H1 (cell line): ENCODE measurements at regions not wholly inside any gene's neighbourhood (a gene's known extent, or its start where the extent isn't known, plus 50 kb on each side); places are given as distances from the start of the nearest gene placed in this dataset.

Source experiments
- CTCF ChIA-PET: fragments of 300-600 bp; sonication (Branson Sonifier 250); formaldehyde crosslinking; loops from one replicate; lab custom pipeline; 2021; ENCODE audit not compliant: partially characterized antibody; lab: Charles Lee
- POLR2A ChIA-PET: fragments of 300-600 bp; sonication (Branson Sonifier 250); formaldehyde crosslinking; loops from one replicate; lab custom pipeline; 2021; ENCODE audit warnings: inconsistent platforms; ENCODE audit not compliant: partially characterized antibody; lab: Charles Lee
- DNase-seq, 2 experiments: peaks; one replicate each; pipeline versions ENCODE4 v3.0.0 to v3.0.0-alpha.2; 2010 to 2022; ENCODE audit warnings: low spot score in 2 of 2, low read depth in 1 of 2, mixed read lengths in 1 of 2
- FAIRE-seq: peaks from 2 replicates; lab custom pipeline; 2011; peaks lifted over from hg19 to GRCh38; lab: Jason Lieb, UNC
- H2AFZ ChIP-seq: 2 replicates; pipeline ENCODE4 v1.8.1; 2012; ENCODE audit warnings: low read length, inconsistent platforms
- H2AK5ac ChIP-seq: 2 replicates; pipeline ENCODE4 v1.6.1; 2013; ENCODE audit warnings: low read depth, low read length
- H2BK120ac ChIP-seq: replicated peaks from 2 replicates; pipeline ENCODE3; 2013; ENCODE audit warnings: low read depth, low read length, inconsistent platforms
- H2BK12ac ChIP-seq: 2 replicates; pipeline ENCODE4 v1.6.1; 2013; ENCODE audit warnings: low read depth, low read length
- H2BK15ac ChIP-seq: 2 replicates; pipeline ENCODE4 v1.6.1; 2013; ENCODE audit warnings: low read length
- H2BK20ac ChIP-seq: 2 replicates; pipeline ENCODE4 v1.6.1; 2013; ENCODE audit warnings: low read length
- H2BK5ac ChIP-seq: 2 replicates; pipeline ENCODE4 v1.6.1; 2013; ENCODE audit warnings: low read depth, low read length
- H3K14ac ChIP-seq: 2 replicates; pipeline ENCODE4 v1.6.1; 2013; ENCODE audit warnings: inconsistent platforms; ENCODE audit not compliant: insufficient read length
- H3K18ac ChIP-seq: 2 replicates; pipeline ENCODE4 v1.6.1; 2013; ENCODE audit warnings: low read length; ENCODE audit errors: extremely low read depth
- H3K23ac ChIP-seq: 2 replicates; pipeline ENCODE4 v1.6.1; 2013; ENCODE audit warnings: inconsistent platforms; ENCODE audit not compliant: insufficient read length
- H3K23me2 ChIP-seq: 2 replicates; pipeline ENCODE4 v1.6.1; 2013; ENCODE audit warnings: low read depth, low read length
- H3K27ac ChIP-seq: 2 replicates; pipeline ENCODE4 v1.6.1; 2011; ENCODE audit warnings: low read depth, low read length, inconsistent platforms
- H3K27me3 ChIP-seq, 4 experiments: replicated peaks in 1 of 4; 1 replicate in 1 of 4; 2 replicates in 3 of 4; pipeline versions ENCODE4 v1.6.1 to v1.8.1; 2011 to 2013; ENCODE audit warnings: low read length in 3 of 4, mild to moderate bottlenecking in 3 of 4, inconsistent platforms in 2 of 4, mixed read lengths in 2 of 4, moderate library complexity in 1 of 4; ENCODE audit not compliant: control insufficient read depth in 3 of 4, insufficient read depth in 3 of 4; ENCODE audit errors: extremely low read depth in 1 of 4
- H3K36me3 ChIP-seq, 4 experiments: 2 replicates each; pipeline versions ENCODE4 v1.6.1 to v1.8.1; 2011 to 2013; ENCODE audit warnings: mild to moderate bottlenecking in 4 of 4, low read length in 3 of 4, moderate library complexity in 2 of 4, control low read depth in 1 of 4, inconsistent platforms in 1 of 4; ENCODE audit not compliant: insufficient read depth in 4 of 4, control insufficient read depth in 2 of 4
- H3K4ac ChIP-seq: replicated peaks from 2 replicates; pipeline ENCODE3; 2013; ENCODE audit warnings: low read length, low read depth, mixed read lengths, inconsistent platforms; ENCODE audit not compliant: insufficient read length
- H3K4me1 ChIP-seq, 4 experiments: replicated peaks in 1 of 4; 1 replicate in 1 of 4; 2 replicates in 3 of 4; pipeline versions ENCODE4 v1.6.1 to v1.8.1; 2011 to 2013; ENCODE audit warnings: low read length in 3 of 4, inconsistent platforms in 2 of 4, mixed read lengths in 1 of 4; ENCODE audit not compliant: insufficient read depth in 4 of 4, control insufficient read depth in 3 of 4
- H3K4me2 ChIP-seq, 2 experiments: 2 replicates each; pipeline versions ENCODE4 v1.6.1 to v1.8.1; 2011 to 2013; ENCODE audit warnings: low read depth in 2 of 2, low read length in 2 of 2, control low read depth in 1 of 2, inconsistent platforms in 1 of 2, mild to moderate bottlenecking in 1 of 2; ENCODE audit not compliant: insufficient read depth in 1 of 2
- H3K4me3 ChIP-seq, 4 experiments: fragments of 200-600, 300-600 bp in 1 of 4; sonication (generic), shearing (Covaris generic), sonication (Bioruptor Twin) in 1 of 4; 2 replicates each; pipeline versions ENCODE4 v1.5.1 to v1.8.1; 2011 to 2016; ENCODE audit warnings: low read length in 4 of 4, low read depth in 3 of 4, control low read depth in 2 of 4, inconsistent platforms in 2 of 4, mild to moderate bottlenecking in 2 of 4, mixed read lengths in 1 of 4, moderate library complexity in 1 of 4; ENCODE audit not compliant: insufficient read depth in 2 of 4; ENCODE audit errors: extremely low read depth in 1 of 4
- H3K56ac ChIP-seq: replicated peaks from 2 replicates; pipeline ENCODE3; 2013; ENCODE audit warnings: low read depth, mild to moderate bottlenecking, mixed read lengths, low read length, inconsistent platforms; ENCODE audit not compliant: insufficient read length
- H3K79me1 ChIP-seq: 2 replicates; pipeline ENCODE4 v1.6.1; 2013; ENCODE audit warnings: low read depth, low read length, control low read depth
- H3K79me2 ChIP-seq, 2 experiments: 2 replicates each; pipeline versions ENCODE4 v1.6.1 to v1.8.1; 2012 to 2013; ENCODE audit warnings: low read length in 2 of 2, mild to moderate bottlenecking in 2 of 2, inconsistent platforms in 1 of 2; ENCODE audit not compliant: insufficient read depth in 2 of 2, control insufficient read depth in 1 of 2
- H3K9ac ChIP-seq, 4 experiments: replicated peaks in 1 of 4; 1 replicate in 1 of 4; 2 replicates in 3 of 4; pipeline versions ENCODE4 v1.6.1 to v1.8.1; 2011 to 2013; ENCODE audit warnings: low read depth in 3 of 4, low read length in 3 of 4, control low read depth in 2 of 4, mild to moderate bottlenecking in 2 of 4, moderate library complexity in 2 of 4, inconsistent platforms in 1 of 4; ENCODE audit errors: extremely low read depth in 1 of 4
- H3K9me3 ChIP-seq, 2 experiments: 2 replicates each; pipeline versions ENCODE4 v1.6.1 to v1.8.1; 2012 to 2013; ENCODE audit warnings: mild to moderate bottlenecking in 2 of 2, moderate library complexity in 2 of 2, control low read depth in 1 of 2, inconsistent platforms in 1 of 2, low read depth in 1 of 2, low read length in 1 of 2, mixed read lengths in 1 of 2; ENCODE audit not compliant: insufficient read depth in 2 of 2
- H4K20me1 ChIP-seq, 2 experiments: replicated peaks in 1 of 2; 2 replicates each; pipeline versions ENCODE3 to v1.8.1; 2011 to 2013; ENCODE audit warnings: inconsistent platforms in 2 of 2, low read length in 2 of 2, mild to moderate bottlenecking in 1 of 2; ENCODE audit not compliant: insufficient read depth in 2 of 2, control insufficient read depth in 1 of 2
- H4K5ac ChIP-seq: 2 replicates; pipeline ENCODE4 v1.6.1; 2013; ENCODE audit warnings: low read length, low read depth, mixed read lengths, inconsistent platforms; ENCODE audit not compliant: insufficient read length
- H4K8ac ChIP-seq: 2 replicates; pipeline ENCODE4 v1.8.0; 2013; ENCODE audit warnings: mild to moderate bottlenecking, moderate library complexity, low read length, inconsistent platforms; ENCODE audit not compliant: insufficient read depth; ENCODE audit errors: extremely low read depth
- H4K91ac ChIP-seq: replicated peaks from 2 replicates; pipeline ENCODE3; 2013; ENCODE audit warnings: low read length, mixed read lengths, inconsistent platforms; ENCODE audit not compliant: insufficient read length
- ASH2L ChIP-seq: fragments of 200-600, 300-600 bp; sonication (generic); IDR thresholded peaks from one replicate; pipeline ENCODE4 v1.7.1; 2017; ENCODE audit warnings: low read length
- BCL11A ChIP-seq, 2 experiments: IDR thresholded peaks; one replicate each; pipeline ENCODE4 v1.6.1; 2011; ENCODE audit warnings: low read depth in 2 of 2, low read length in 2 of 2, mild to moderate bottlenecking in 2 of 2
- CBX8 ChIP-seq: fragments of 300-800, 300-1000 bp; sonication (generic); IDR thresholded peaks from 2 replicates; pipeline ENCODE4 v1.7.1; 2016; ENCODE audit warnings: low read depth, low read length, borderline replicate concordance
- GTF2F1 ChIP-seq: IDR thresholded peaks from 2 replicates; pipeline ENCODE4 v1.6.1; 2012; ENCODE audit warnings: low read depth, low read length, improper control_type of control experiment, borderline replicate concordance
- KDM1A ChIP-seq: fragments of 200-600, 300-600 bp; sonication (generic); IDR thresholded peaks from 2 replicates; pipeline ENCODE4 v1.7.1; 2016; ENCODE audit warnings: mild to moderate bottlenecking, low read length, borderline replicate concordance
- NRF1 ChIP-seq: IDR thresholded peaks from 2 replicates; pipeline ENCODE4 v1.6.1; 2011; ENCODE audit warnings: mild to moderate bottlenecking, low read depth, low read length, improper control_type of control experiment
- SP2 ChIP-seq: IDR thresholded peaks from 2 replicates; pipeline ENCODE4 v1.6.1; 2012; ENCODE audit warnings: mild to moderate bottlenecking, low read length, inconsistent platforms
- SUZ12 ChIP-seq: fragments of 200-600 bp; sonication (generic); IDR thresholded peaks from 2 replicates; pipeline ENCODE4 v1.6.1; 2012; ENCODE audit warnings: mild to moderate bottlenecking, inconsistent platforms, low read length, moderate library complexity, mixed read lengths
- WGBS, 2 experiments: shearing (Covaris generic) in 1 of 2; methylation state at CpG; one replicate each; pipeline versions ENCODE4 v1.1.6 to v1.1.7; 2013 to 2015; ENCODE audit warnings: low lambda C conversion rate in 2 of 2, mixed read lengths in 2 of 2, inconsistent platforms in 1 of 2, low coverage in 1 of 2, missing lambda C conversion rate in 1 of 2; ENCODE audit not compliant: insufficient replicate concordance in 2 of 2, insufficient coverage in 1 of 2, insufficient read length in 1 of 2; ENCODE audit errors: extremely low coverage in 1 of 2, missing lambda C conversion rate in 1 of 2; 5-methylcytosine and 5-hydroxymethylcytosine counted together
- TF ChIP-seq, protein P1 (sequence below): IDR thresholded peaks from 2 replicates; pipeline ENCODE4 v1.6.1; 2012; ENCODE audit warnings: inconsistent platforms

GRCh38 chr11:96530473-96530872 lies 140.7 kb downstream of the JRKL start:
- Histone ChIP-seq H2AK5ac (no peak overlapping the region), H2BK120ac (no peak overlapping the region), H3K56ac (no peak overlapping the region), H3K27me3 (no peaks in the 10 kb centered on the region), H3K4me3 (no peak overlapping the region), H2AFZ (no peak overlapping the region), H2BK12ac (no peak overlapping the region), H3K4me1 (no peaks in the 10 kb centered on the region), H3K14ac (no peak overlapping the region), H3K79me1 (no peaks in the 10 kb centered on the region), H4K5ac (no peak overlapping the region), H3K9me3 (0 out of 4 replicates have a peak, but pooled peaks cover 0 to 2% of the 10 kb centered on the region in 2 experiments), H2BK15ac (no peak overlapping the region), H4K91ac (no peak overlapping the region), H3K79me2 (no peaks in the 10 kb centered on the region), H3K4me2 (no peak overlapping the region), H4K8ac (no peak overlapping the region), H4K20me1 (no peaks in the 10 kb centered on the region), H3K36me3 (no peaks in the 10 kb centered on the region), H2BK20ac (no peak overlapping the region), H3K23ac (no peak overlapping the region), H3K27ac (no peak overlapping the region), H2BK5ac (no peak overlapping the region)
- FAIRE-seq: no peak
- CTCF ChIA-PET: no interaction called here
- no peak for DNase-seq
- TF ChIP-seq, protein P1, sequence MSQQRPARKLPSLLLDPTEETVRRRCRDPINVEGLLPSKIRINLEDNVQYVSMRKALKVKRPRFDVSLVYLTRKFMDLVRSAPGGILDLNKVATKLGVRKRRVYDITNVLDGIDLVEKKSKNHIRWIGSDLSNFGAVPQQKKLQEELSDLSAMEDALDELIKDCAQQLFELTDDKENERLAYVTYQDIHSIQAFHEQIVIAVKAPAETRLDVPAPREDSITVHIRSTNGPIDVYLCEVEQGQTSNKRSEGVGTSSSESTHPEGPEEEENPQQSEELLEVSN: no peak
- no peak for TF ChIP-seq SUZ12
- no peak for TF ChIP-seq KDM1A
- no peak for TF ChIP-seq CBX8
- no peak for TF ChIP-seq BCL11A (IDR thresholded peaks at IDR 0.05; ENCODE audit: low read depth in 2 of 2, low read length in 2 of 2)
- no peak for TF ChIP-seq ASH2L
- TF ChIP-seq NRF1: no peak
- TF ChIP-seq SP2: no peak
- TF ChIP-seq GTF2F1: no peak
- TF ChIP-seq, all 59 proteins: peak for 0
- no peak overlapping the region for H3K4ac ChIP-seq
- H3K9ac ChIP-seq: no peak overlapping the region
- POLR2A ChIA-PET: no interaction called here
- no peak overlapping the region for H3K18ac ChIP-seq
- H3K23me2 ChIP-seq: no peaks in the 10 kb centered on the region
- 87% methylated on average over 1 of the region's 1 CpG; no CpG with 5 or more reads in 1 of the 2 experiments for WGBS, 2 experiments
